ENCODE measurements at regions not wholly inside any gene's neighbourhood (a gene's known extent, or its start where the extent isn't known, plus 50 kb on each side); places are given as distances from the start of the nearest gene placed in this dataset.

DNA sequence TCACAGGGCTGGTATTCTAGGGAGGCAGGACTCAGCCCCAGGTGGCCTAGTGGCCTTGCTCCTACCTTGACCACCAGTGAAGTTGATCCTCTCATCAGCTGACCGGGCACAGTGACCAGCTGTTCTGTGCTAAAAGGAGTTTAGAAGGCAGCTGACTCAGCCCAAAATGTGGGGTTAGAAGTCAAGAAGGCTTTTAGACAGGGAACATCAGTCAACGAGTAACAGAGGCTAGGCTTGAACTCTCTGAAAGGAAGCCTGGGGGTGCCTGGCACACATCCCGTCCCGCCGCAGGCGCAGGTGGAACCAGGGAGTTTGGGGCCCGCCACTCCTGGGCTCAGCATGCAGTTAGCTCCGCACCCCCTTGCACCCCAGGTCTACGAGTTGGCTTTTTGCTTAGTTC is 114.9 kb upstream of the SLC45A1 start:
- no peak for DNase-seq

DNA sequence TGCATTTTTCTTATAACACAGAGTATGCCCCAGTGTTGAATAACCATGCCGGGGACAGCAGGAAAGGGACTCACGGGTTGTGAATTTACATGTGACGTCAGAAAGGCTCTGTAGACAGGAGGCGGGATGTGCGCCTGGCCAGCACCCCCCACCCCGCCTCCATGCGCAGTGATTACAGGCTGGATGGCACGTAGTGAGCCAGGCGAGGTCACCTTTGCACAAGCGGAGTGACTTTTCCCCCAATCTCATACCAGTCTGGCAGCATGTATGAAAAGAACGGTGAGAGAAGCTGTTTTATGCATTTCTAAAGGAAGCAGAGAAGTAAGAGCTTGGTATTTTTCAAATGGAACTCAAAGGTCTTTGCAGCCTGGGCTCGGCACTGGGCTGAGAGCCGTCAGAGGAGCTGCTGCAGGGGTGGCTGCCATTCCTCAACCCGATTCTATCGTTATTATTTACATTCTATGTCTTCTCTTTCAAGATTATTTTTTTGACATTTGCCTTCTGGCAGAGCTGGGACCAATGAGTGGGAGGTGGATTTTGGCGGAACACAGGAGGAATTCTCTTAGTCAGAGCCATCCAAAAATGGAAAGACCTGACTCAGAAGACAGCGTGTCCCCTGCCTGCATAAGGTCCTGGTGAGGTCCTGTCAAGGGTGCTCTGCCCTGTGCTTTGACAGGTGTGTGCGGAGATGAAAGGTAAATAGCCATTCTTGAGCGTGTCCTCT is 115.6 kb upstream of the SLC45A1 start:
- peak; percentile 29 for DNase-seq

DNA sequence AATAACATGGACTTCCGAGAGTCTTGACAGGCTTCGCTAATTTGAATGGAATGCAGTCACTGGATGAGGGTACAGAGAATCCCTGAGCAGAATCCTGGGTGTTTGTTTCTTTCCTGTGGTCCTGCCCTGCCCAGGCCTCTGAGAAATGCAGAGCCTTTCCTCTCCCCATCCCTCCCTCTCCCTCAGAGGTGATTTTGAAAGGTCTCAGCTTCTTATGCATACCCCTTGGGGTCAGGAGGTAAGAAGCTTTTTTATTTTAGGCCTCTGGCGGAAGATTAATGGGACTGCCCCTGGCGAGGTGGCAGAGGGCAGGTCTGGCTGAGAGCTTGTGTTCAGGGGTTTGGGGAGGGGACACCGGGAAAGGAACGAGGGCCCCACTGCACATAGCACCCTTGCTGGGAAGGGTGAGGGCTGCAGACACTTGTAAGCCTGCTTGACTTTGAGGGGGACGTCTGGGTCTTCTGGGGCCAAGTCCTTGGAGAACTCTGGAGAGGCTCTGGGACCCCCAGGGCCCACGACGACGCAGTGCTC is 116.5 kb upstream of the SLC45A1 start:
- DNase-seq, result no peak

DNA sequence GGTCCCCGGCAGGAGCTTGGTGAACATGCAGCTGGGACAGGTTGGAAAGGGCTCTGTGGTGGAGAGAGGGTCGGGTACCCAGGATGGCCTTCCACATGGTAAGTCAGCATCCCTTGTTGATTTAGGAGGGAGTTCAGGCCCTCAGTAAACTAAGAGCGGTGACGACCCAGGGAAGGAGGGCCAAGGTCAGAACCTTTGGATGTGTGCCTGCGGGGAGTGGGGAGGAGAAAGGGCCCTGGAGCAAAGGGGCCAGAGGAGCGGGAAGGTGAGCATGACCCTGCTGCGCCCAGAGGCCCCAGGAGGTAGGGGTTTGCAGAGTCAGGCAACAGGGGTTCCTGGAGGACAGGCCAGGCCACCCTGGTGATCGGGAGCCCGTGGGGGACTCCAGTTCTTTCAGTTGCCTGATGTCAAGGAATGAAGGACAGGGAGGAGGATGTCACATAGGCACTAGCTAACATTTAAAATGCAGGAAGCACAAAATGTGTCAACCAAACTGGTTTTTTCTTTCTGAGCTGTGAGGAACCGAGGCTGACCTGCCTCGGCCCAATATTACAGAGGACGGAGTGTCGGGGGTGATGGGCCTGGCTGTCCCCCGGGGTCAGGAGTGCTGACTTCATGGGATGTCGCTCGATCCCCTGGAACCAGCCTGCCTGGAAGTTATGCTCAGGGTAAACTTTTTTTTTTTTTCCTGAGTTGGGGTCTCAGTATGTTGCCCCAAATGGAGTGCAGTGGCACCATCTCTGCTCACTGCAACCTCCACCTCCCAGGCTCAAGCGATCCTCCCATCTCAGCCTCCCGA is 117.4 kb upstream of the SLC45A1 start:
- DNase-seq, result no peak

DNA sequence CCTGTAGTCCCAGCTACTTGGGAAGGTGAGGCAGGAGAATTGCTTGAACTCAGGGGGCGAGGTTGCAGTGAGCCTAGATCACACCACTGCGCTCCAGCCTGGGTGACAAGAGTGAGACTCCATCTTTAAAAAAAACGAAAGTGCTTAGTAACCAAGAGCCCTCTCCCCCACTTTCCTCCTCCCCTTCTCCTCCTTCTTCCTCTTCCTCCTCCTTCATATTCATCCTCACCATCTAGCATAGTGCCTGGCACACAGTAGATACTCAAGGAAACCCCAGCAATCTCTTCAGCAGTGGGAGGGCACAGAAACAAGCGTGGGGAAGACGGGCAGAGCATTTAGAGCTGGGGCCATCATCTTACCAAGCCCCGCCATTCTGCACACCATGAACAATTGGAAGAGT is 119.4 kb upstream of the SLC45A1 start:
- no peak for DNase-seq

DNA sequence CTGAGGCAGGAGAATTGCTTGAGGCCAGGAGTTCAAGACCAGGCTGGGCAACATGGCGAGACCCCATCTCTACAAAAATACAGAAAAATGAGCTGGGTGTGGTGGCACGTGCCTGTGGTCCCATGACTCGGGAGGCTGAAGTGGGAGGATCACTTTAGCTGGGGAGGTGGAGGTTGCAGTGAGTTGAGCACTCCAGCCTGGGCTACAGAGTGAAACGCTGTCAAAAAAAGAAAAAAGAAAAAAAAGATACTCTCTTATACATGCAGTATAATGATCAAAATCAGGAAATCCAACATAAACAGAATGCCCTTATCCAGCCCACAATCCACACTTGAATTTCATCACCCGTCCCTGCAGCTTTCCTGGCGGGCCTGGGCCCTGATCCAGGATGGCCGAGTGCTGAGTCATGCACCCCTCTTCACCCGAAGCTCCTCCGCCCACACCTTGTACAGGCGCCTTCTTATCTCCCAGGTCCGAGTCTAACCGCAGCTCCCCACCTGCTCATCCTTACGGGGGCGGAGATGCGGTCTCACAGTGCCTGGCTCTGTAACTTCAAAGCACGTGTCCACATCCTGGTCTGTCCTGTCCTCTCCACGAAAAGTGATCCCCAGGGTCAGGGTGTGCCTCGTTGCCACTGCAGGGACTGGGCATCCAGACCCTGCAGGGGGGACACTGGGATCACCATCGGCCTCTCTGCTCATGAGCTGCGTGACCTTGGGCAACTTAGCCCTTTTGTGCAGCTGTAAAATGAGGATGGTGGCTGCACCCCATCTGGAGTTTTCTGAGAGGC is 120.2 kb upstream of the SLC45A1 start:
- DNase-seq, result no peak

DNA sequence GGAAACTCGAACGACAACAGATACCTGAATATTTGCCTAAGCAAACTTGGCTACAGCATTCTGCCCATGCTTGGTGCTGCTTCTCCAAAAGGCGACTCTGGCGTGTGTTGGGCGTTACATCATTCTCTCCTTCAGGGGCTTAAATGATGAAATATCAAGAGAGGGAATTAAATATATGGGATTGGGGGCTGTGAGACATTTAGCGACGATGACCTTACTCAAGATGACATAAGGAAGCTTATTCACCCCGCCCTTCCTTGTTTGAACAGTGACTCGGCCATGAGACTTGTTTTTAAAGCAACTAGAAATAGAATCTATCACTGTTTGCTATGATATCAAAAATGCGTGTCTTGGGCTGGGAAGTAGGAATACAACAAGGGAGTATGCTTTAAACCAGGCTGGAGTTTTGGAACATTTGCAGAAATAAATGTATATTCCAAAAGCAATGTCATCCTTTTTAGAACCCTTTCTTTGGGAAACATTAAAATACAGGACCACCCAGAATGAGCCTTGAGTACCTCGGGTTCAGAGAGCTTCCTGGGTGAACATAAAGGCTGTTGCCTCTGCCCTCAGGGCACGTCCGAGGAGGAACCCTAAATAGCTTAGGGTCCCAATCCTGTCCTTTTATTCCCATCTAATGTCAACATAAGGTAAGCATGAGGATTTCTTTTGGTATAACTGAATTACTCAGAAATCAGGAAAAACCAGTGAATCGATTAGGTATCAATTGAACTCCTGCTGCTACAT is 123.3 kb upstream of the SLC45A1 start:
- DNase-seq, result no peak

DNA sequence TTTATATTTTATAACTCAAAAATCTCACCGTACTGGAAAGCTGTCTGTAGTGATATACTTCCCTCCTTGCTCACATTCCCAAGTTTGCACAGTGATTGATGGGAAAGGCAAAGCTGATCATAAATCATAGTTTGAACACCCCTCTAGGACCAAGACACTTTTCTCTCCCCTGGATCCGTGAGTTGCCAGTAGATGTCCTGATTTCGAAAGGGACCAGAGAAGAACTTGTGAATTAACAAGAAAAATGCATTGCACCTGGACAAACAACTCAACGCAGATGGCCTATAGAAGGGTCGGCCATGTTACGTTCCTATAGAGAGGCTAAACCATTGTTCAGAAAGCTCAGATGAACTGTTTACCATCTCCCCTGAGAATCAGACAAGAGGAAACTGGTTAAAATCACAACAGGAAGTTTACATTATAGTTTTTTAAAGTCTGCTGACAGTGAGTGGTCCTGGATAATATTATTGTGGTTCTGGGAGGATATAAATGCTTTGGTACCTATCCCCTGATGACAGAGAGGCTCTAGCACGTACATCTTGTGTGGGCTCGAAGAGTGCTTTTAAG is 124.0 kb upstream of the SLC45A1 start:
- no peak for DNase-seq

DNA sequence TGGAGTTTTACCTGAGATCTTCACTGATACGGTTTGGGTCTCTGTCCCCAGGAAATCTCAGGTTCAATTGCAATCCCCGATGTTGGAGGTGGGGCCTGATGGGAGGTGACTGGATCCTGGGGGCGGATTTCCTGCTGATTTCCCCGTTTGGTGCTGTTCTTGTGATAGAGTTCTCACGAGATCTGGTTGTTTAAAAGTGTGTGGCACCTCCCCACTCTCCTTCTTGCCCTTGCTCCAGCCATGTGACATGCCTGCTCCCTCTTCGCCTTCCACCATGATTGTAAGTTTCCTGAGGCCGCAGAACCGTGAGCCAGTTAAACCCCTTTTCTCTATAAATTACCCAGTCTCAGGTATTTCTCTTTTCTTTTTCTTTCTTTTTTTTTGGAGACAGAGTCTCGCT is 126.4 kb upstream of the SLC45A1 start:
- no peak for DNase-seq

DNA sequence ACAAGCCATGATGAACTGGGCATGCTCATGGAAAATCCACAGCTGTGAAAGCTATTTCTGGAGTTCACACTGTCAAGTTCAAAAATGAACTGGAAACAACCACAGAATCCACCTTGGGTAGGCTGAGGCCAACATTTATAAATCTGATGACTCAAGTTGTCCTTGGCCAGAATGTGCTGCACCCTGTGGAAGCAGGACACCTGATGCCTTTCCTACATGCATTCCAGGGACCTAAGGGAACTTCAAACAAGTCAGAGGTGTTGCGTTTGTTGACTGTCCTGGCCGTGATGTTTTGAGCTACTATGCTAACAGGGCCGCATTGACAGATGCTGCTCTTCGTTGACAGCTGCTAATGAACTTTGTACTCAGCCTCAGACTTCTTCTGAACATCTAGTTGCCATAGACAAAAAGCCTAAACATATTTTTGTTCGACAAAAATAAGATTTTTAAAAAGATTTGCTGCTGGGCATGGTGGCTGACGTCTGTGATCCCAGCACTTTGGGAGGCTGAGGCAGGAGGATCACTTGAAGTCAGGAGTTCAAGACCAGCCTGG is 127.9 kb upstream of the SLC45A1 start:
- DNase-seq, result peak; percentile 24

DNA sequence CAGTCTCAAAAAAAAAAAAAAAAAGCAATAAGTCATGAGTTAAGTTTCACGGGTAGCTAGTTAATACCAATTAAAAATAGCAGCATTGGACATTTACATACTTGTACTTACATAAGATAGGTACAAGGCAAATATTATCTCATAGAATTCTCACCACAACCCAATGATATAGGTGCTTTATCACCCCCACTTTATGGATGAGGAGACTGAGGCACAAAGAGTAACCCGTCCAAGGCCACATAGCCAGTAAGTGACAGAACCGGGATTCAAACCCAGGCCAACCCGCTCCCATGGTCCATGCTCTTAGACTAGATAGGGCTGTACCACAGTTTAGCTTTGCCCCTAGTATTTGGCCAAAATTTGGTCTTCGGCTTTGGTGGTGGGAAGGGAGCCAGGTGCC is 132.5 kb upstream of the SLC45A1 start:
- no peak for DNase-seq

DNA sequence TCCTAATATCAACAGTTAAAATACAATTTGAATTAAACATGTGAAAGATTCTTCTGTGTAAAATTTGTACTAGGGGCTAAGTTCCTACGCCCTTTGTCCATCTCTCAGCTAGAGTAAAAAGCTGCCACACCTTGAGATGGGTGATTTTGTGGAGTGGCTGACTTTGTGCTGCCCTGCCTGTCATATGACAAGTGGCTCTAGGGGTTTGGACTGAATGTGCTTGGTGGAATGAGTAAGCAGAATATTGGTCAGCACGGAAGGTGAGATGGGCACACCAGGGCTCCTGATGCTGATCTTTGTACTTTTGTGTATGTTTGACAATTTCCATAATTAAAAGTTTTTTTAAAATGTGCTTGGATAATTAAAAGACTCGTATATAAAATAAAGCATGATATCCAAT is 133.6 kb upstream of the SLC45A1 start:
- DNase-seq, result no peak

DNA sequence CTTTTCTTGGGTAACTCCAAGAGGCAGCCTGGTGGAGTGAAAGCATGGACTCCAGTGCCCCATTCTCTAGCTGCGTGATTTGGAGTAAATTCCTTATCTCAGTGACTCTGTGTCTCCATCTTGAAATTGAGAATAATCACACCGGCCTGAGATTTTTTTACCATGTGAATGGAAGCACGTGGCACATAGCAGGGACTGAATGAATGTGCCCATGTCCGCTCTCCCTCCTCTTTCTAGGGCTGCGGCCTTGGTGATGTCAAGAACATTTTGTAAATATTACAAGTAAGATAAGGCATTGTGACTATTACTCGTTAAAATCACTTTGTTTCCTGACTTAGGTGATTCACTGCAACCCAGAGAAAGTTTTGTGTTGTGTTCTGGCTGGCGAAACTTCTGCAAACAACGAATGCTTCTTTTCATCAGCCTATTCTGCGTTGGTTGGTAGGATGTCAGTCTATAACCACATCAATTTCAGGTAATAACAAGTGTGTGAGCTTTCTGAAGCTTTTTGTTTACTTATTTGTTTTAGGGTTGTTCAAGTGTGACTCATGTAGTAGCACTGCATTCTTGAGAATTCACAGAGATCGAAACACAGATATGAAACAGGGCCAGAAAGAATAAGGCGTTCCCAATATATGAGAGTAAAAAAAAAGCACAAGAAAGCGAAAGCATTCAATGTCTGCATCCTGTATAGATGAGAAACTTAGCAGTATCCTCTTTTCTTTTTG is 135.7 kb upstream of the SLC45A1 start:
- no peak for DNase-seq

DNA sequence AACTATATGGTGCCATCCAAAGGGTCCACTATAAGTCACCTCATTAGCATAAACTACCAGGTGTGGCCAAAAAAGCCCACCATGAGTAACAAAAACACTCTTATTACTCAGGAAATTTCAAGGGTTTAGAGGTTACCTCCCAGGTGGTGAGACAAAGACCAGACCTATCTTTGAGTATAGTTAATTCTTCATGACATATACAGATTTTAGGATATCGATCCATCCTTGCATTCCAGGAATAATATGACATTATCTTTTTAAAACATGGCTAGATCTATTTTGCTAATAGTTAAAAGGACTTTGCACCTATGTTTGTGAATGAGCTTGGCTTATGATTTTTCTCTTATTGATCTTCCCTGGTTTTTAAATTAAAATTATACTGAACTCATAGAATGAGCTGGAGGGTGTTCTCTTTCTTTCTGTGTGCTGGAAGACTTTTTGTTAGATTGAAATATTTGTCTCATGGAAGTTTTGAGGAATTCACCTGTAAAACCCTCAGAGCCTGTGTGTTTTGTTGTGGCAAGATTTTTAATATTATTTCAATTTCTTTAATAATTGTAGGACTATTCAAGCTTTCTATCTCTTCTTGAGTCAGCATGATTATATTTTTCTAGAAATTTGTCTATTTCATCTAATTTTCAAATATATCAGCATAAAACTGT is 138.7 kb upstream of the SLC45A1 start:
- DNase-seq, result no peak

DNA sequence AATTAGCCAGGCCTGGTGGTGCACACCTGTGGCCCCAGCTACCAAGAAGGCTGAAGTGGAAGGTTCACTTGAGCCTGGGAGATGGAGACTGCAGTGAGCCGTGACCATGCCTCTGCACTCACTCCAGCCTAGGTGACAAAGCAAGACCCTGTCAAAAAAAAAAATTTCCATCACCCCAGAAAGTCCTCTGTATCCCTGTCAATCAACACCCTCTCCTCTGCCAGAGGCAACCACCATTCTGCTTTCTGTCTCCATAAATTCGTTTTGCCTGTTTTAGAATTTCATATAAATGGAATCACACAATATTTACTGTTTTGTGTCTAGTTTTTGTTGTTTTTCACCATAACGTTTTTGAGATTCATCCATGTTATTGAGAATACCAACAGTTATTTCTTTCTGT is 141.6 kb upstream of the SLC45A1 start:
- no peak for DNase-seq

DNA sequence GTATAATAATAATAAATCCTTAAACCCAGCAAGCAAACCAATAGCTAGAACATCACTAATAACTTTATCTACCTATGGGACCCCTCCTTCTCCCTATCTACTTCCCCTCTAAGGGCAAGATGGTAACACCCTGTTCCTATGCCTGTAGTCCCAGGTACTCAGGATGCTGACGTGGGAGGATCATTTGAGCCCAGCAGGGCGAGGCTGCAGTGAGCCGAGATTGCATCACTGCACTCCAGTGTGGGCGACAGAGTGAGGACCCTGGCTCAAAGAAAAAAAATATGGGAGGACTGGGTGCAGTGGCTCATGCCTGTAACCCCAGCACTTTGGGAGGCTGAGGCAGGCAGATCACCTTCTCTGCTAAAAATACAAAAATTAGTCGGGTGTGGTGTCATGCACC is 143.1 kb upstream of the SLC45A1 start:
- no peak for DNase-seq

DNA sequence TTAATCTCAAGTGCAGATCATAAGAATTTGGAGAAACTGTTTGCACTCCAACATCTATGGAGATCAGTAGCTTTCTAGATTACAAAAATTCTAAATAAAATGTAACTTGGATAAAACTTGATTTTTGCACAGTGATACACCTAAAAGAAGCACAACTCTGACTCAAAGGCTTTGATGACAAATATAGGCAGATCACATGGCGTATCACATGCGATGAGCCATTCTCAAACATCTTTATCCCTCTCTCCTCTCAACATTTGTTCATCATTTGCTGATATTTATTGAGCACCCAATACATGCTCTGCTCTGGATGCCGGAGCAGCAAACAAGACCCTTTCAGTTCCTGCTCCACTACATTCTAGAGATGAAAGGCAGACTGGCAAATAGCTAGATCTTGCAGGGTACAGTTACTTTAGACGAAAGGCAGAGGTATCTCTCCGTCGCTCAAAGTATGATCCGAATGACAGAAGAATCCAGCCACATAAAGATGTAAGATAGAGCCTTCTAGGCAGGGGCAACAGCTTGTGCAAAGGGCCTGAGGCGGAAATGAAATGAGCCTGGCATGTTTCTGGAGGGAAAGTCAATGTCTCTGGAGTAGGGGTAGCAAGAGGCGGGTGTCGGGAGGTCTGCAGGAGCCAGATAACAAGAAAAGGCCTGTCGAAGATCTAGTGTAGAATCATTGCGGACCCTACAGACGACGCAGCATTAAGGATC is 145.8 kb upstream of the ERRFI1 start:
- no peak for DNase-seq

DNA sequence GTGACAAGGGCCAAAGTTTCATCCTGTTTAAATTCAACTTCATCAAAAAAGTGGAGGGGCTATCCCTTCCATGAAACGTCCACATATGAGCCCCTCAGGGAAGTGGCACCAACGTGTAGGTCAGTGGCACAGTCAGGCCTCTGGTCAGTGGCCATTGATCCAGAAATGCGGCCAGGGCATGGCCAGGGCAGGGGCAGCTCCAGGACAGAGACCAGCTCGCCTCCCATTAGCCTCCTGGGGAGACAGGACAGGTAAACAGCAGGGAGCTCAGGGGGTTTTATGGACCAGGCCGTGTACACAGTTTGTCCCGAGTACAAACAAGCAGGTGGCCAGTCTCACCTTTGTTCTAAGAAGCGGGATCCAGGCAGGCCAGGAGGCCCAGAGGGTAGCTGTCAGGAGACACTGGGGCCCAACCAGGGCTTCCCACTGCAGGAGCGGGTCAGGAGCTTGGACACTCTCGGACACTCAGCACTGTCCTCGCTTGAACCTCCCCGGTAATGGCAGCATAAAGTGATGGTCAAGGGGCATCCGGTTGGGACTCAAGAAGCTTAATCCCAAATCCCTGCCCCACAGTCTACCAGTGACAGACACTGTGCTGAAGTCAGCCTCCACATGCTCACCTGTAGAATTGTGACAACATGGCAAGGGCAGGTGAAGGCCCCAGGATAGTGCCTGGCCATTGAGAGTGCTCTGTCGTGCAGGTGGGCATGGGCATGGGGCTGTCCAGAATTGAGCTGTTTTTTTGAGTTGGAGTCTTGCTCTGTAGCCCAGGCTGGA is 144.1 kb upstream of the ERRFI1 start:
- no peak for DNase-seq
